ENCODE measurements at regions not wholly inside any gene's neighbourhood (a gene's known extent, or its start where the extent isn't known, plus 50 kb on each side); places are given as distances from the start of the nearest gene placed in this dataset.

- H3K9ac ChIP-seq (replicated peaks in 1 of 4; ENCODE audit: extremely low read depth in 1 of 4, low read depth in 3 of 4, low read length in 3 of 4) = no peak overlapping the region
- H2BK5ac ChIP-seq (ENCODE audit: low read depth, low read length) = no peak overlapping the region
- POLR2A ChIA-PET (ENCODE audit: partially characterized antibody) = no interaction called here
- H3K79me1 ChIP-seq (ENCODE audit: low read depth, low read length) = no peaks in the 10 kb centered on the region
- no peaks in the 10 kb centered on the region for H4K20me1 ChIP-seq (replicated peaks in 1 of 2; ENCODE audit: control insufficient read depth in 1 of 2, insufficient read depth in 2 of 2, low read length in 2 of 2)
- no peak overlapping the region for H4K5ac ChIP-seq (ENCODE audit: insufficient read length, low read depth, low read length)
- H3K18ac ChIP-seq (ENCODE audit: extremely low read depth, low read length) = no peak overlapping the region
- no peak overlapping the region for H3K27ac ChIP-seq (ENCODE audit: low read depth, low read length)
- H3K4me2 ChIP-seq (ENCODE audit: insufficient read depth in 1 of 2, low read depth in 2 of 2, low read length in 2 of 2) = no peak overlapping the region
- no peak overlapping the region for H2AK5ac ChIP-seq (ENCODE audit: low read depth, low read length)
- no peaks in the 10 kb centered on the region for H3K27me3 ChIP-seq (replicated peaks in 1 of 4; ENCODE audit: control insufficient read depth in 3 of 4, extremely low read depth in 1 of 4, insufficient read depth in 3 of 4, low read length in 3 of 4)
- H3K79me2 ChIP-seq (ENCODE audit: control insufficient read depth in 1 of 2, insufficient read depth in 2 of 2, low read length in 2 of 2) = no peaks in the 10 kb centered on the region
- DNase-seq (ENCODE audit: low read depth in 1 of 2, low spot score in 2 of 2) = no peak
- no peak overlapping the region for H2BK12ac ChIP-seq (ENCODE audit: low read depth, low read length)
- no peak overlapping the region for H3K56ac ChIP-seq (replicated peaks; ENCODE audit: insufficient read length, low read depth, low read length)
- H2BK120ac ChIP-seq (replicated peaks; ENCODE audit: low read depth, low read length) = no peak overlapping the region
- WGBS, 2 experiments (ENCODE audit: extremely low coverage in 1 of 2, insufficient coverage in 1 of 2, insufficient read length in 1 of 2, insufficient replicate concordance in 2 of 2, low coverage in 1 of 2, low lambda C conversion rate in 2 of 2, missing lambda C conversion rate in 1 of 2) = 88% methylated on average over 4 of the region's 4 CpGs; no CpG with 5 or more reads in 1 of the 2 experiments
- H3K9me3 ChIP-seq (ENCODE audit: insufficient read depth in 2 of 2, low read depth in 1 of 2, low read length in 1 of 2) = no peaks in the 10 kb centered on the region
- H3K4ac ChIP-seq (replicated peaks; ENCODE audit: insufficient read length, low read depth, low read length) = no peak overlapping the region
- FAIRE-seq = no peak
- H2BK15ac ChIP-seq (ENCODE audit: low read length) = no peak overlapping the region
- no peak overlapping the region for H3K14ac ChIP-seq (ENCODE audit: insufficient read length)
- CTCF ChIA-PET (ENCODE audit: partially characterized antibody) = interaction anchor here (0.8 to 1.5 kb wide), 3 partner anchors 9 to 460 kb away, joined by 3 to 5 read pairs (median 4); no protein-coding TSS in a partner anchor
- no peak for TF ChIP-seq SAP30 (IDR thresholded peaks at IDR 0.05; ENCODE audit: insufficient read depth, insufficient replicate concordance, low read length)
- no peak for TF ChIP-seq POLR2AphosphoS5 (IDR thresholded peaks at IDR 0.05; ENCODE audit: low read depth, low read length)
- TF ChIP-seq NANOG (IDR thresholded peaks at IDR 0.05; ENCODE audit: insufficient read depth, low read depth, low read length, poor library complexity, severe bottlenecking) = no peak
- TF ChIP-seq CTCF (IDR thresholded peaks at IDR 0.05; ENCODE audit: control extremely low read depth in 1 of 3, insufficient read depth in 1 of 3, low read depth in 1 of 3, low read length in 3 of 3) = no peak
- no peak for TF ChIP-seq GTF2F1 (IDR thresholded peaks at IDR 0.05; ENCODE audit: borderline replicate concordance, low read depth, low read length)
- TF ChIP-seq ASH2L (IDR thresholded peaks at IDR 0.05; ENCODE audit: low read length) = no peak
- TF ChIP-seq YY1 (IDR thresholded peaks at IDR 0.05; ENCODE audit: low read depth, low read length) = no peak
- no peak for TF ChIP-seq USF2 (IDR thresholded peaks at IDR 0.05; ENCODE audit: low read length)
- TF ChIP-seq BRCA1 (IDR thresholded peaks at IDR 0.05; ENCODE audit: low read depth, low read length) = no peak
- H2BK20ac ChIP-seq (ENCODE audit: low read length) = no peak overlapping the region
- H2AFZ ChIP-seq (ENCODE audit: low read length) = no peak overlapping the region
- H3K23me2 ChIP-seq (ENCODE audit: low read depth, low read length) = no peaks in the 10 kb centered on the region
- no peak overlapping the region for H3K23ac ChIP-seq (ENCODE audit: insufficient read length)
- no peak overlapping the region for H4K91ac ChIP-seq (replicated peaks; ENCODE audit: insufficient read length, low read length)
- no peak overlapping the region for H4K8ac ChIP-seq (ENCODE audit: extremely low read depth, insufficient read depth, low read length)
- no peaks in the 10 kb centered on the region for H3K4me1 ChIP-seq (replicated peaks in 1 of 4; ENCODE audit: control insufficient read depth in 3 of 4, insufficient read depth in 4 of 4, low read length in 3 of 4)
- H3K36me3 ChIP-seq (ENCODE audit: control insufficient read depth in 2 of 4, insufficient read depth in 4 of 4, low read length in 3 of 4) = no peaks in the 10 kb centered on the region
- H3K4me3 ChIP-seq (ENCODE audit: extremely low read depth in 1 of 4, insufficient read depth in 2 of 4, low read depth in 3 of 4, low read length in 4 of 4) = no peak overlapping the region
Measured at GRCh38 chr4:34534916-34535315, 1709.4 kb downstream of the ARAP2 start.
